ENCODE measurements at regions not wholly inside any gene's neighbourhood (a gene's known extent, or its start where the extent isn't known, plus 50 kb on each side); places are given as distances from the start of the nearest gene placed in this dataset.

DNA sequence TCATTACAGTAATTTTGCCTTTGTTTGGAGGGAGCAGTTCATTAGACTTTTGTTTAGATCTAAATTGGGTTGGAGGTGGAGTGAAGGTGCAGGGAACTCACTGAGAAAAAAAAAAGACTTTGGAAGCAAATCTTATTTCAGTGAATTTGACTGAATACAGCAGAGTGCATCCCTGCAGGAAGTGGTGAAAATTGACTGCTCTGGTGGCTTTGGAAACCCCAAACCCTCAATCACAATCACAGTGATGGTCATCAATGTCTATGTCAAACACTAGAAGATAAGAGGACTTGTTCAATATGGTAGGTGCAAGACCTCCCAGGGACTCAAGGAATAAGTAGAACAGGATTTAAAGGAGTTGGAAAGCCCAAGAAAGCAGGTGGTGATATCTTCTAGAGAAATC is 76.0 kb upstream of the RASA1 start:
- H3K4me3 ChIP-seq (replicated peaks; ENCODE audit: insufficient read depth, low read length): no peak overlapping the region
- H3K27me3 ChIP-seq (ENCODE audit: insufficient read depth, poor library complexity, severe bottlenecking): no peaks in the 10 kb centered on the region
- DNase-seq (ENCODE audit: low read depth in 1 of 2, low spot score in 1 of 2): no peak
- no peak overlapping the region for H3K27ac ChIP-seq (replicated peaks)
- TF ChIP-seq POLR2AphosphoS5 (IDR thresholded peaks at IDR 0.05; ENCODE audit: low read depth) (no peak), SPI1 (IDR thresholded peaks at IDR 0.05; ENCODE audit: borderline replicate concordance, low read depth) (no peak), REST (IDR thresholded peaks at IDR 0.05; ENCODE audit: insufficient replicate concordance, low read depth) (no peak)
- TF ChIP-seq, protein P1, sequence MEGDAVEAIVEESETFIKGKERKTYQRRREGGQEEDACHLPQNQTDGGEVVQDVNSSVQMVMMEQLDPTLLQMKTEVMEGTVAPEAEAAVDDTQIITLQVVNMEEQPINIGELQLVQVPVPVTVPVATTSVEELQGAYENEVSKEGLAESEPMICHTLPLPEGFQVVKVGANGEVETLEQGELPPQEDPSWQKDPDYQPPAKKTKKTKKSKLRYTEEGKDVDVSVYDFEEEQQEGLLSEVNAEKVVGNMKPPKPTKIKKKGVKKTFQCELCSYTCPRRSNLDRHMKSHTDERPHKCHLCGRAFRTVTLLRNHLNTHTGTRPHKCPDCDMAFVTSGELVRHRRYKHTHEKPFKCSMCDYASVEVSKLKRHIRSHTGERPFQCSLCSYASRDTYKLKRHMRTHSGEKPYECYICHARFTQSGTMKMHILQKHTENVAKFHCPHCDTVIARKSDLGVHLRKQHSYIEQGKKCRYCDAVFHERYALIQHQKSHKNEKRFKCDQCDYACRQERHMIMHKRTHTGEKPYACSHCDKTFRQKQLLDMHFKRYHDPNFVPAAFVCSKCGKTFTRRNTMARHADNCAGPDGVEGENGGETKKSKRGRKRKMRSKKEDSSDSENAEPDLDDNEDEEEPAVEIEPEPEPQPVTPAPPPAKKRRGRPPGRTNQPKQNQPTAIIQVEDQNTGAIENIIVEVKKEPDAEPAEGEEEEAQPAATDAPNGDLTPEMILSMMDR (IDR thresholded peaks at IDR 0.05; ENCODE audit: insufficient read depth, low read length): no peak

DNA sequence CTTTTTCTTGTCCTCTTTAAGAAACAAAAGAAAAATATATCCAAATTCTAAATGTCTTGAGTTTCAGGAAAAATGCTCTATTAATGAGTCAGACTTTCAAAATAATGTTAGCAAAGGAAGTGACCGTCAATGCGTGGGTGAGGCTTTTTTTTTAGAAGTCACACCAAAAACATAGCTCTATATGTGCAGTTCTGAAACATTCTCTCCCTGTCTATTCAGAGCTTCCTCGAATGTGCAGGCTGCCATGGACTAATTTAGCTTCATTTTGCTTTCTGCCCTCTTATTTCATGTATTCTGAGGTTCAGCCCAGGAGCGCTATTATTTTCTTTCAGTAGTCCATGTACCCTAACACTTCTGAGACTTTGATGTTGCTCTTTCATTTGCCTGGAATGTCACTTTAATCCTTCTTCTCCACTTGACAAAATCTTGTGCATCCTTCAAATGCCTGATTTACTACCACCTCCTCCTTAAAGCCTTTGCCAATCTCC is 72.5 kb upstream of the RASA1 start:
- TF ChIP-seq GABPA (IDR thresholded peaks at IDR 0.05; ENCODE audit: low read depth) (no peak), REST (IDR thresholded peaks at IDR 0.05; ENCODE audit: insufficient replicate concordance, low read depth) (no peak)
- H3K27me3 ChIP-seq (ENCODE audit: insufficient read depth, poor library complexity, severe bottlenecking): no peaks in the 10 kb centered on the region
- DNase-seq (ENCODE audit: low read depth in 1 of 2, low spot score in 1 of 2): no peak
- no peak overlapping the region for H3K4me3 ChIP-seq (replicated peaks; ENCODE audit: insufficient read depth, low read length)
- H3K27ac ChIP-seq (replicated peaks): no peak overlapping the region

DNA sequence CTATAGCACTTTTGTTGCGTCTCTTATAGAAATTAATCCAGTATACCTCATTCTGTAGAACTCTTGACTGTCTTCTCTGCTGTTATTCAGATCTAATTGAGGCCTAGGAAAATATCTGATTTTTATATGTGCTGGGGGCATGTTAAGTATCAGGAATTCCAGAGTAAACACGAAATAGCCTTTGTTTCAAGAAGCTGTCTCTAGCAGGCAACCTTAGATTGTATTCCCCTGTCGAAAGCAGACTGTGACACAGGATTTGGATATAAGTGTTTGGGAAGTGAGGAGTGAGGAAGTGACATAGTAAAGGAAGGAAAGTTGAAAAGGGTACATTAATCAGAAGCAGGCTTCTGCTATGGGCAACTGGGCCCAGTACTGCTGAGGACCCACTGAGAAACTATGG is 72.1 kb upstream of the RASA1 start:
- Histone ChIP-seq H3K27me3 (ENCODE audit: insufficient read depth, poor library complexity, severe bottlenecking) (no peaks in the 10 kb centered on the region), H3K27ac (replicated peaks) (no peak overlapping the region), H3K4me3 (replicated peaks; ENCODE audit: insufficient read depth, low read length) (no peak overlapping the region)
- TF ChIP-seq GABPA (IDR thresholded peaks at IDR 0.05; ENCODE audit: low read depth) (no peak), POLR2AphosphoS5 (IDR thresholded peaks at IDR 0.05; ENCODE audit: low read depth) (no peak), SPI1 (IDR thresholded peaks at IDR 0.05; ENCODE audit: borderline replicate concordance, low read depth) (no peak), REST (IDR thresholded peaks at IDR 0.05; ENCODE audit: insufficient replicate concordance, low read depth) (no peak)
- TF ChIP-seq, protein P1 (IDR thresholded peaks at IDR 0.05; ENCODE audit: insufficient read depth, low read length): no peak
- no peak for DNase-seq (ENCODE audit: low read depth in 1 of 2, low spot score in 1 of 2)

- Histone ChIP-seq H3K27me3 (ENCODE audit: insufficient read depth, poor library complexity, severe bottlenecking) (no peaks in the 10 kb centered on the region), H3K4me3 (replicated peaks; ENCODE audit: insufficient read depth, low read length) (no peak overlapping the region), H3K27ac (replicated peaks) (no peak overlapping the region)
- TF ChIP-seq, protein P1 (IDR thresholded peaks at IDR 0.05; ENCODE audit: insufficient read depth, low read length): no peak
- TF ChIP-seq POLR2AphosphoS5 (IDR thresholded peaks at IDR 0.05; ENCODE audit: low read depth): no peak
- no peak for TF ChIP-seq GABPA (IDR thresholded peaks at IDR 0.05; ENCODE audit: low read depth)
- no peak for TF ChIP-seq REST (IDR thresholded peaks at IDR 0.05; ENCODE audit: insufficient replicate concordance, low read depth)
- no peak for DNase-seq (ENCODE audit: low read depth in 1 of 2, low spot score in 1 of 2)
Observed at GRCh38 chr5:87198010-87198409, 69.7 kb upstream of the RASA1 start.

Data from HL-60 (cell line).